Keratinocyte (primary cell): ENCODE measurements at regions not wholly inside any gene's neighbourhood (a gene's known extent, or its start where the extent isn't known, plus 50 kb on each side); places are given as distances from the start of the nearest gene placed in this dataset.

Experiments
- DNase-seq: peaks from one replicate; pipeline ENCODE4 v3.0.0-alpha.2; 2011; ENCODE audit warnings: low read depth, missing footprints, low spot score
- FAIRE-seq: peaks from 2 replicates; lab custom pipeline; 2011; peaks lifted over from hg19 to GRCh38; lab: Jason Lieb, UNC
- H2AFZ ChIP-seq: 2 replicates; pipeline ENCODE4 v1.6.0; 2012; ENCODE audit warnings: low read length, control low read depth, inconsistent platforms; ENCODE audit not compliant: control insufficient read depth
- H3K27ac ChIP-seq: 2 replicates; pipeline ENCODE4 v1.5.1; 2011; ENCODE audit warnings: low read length; ENCODE audit not compliant: control insufficient read depth, insufficient read depth
- H3K27me3 ChIP-seq: 3 replicates; pipeline ENCODE4 v1.6.0; 2011; ENCODE audit warnings: low read length; ENCODE audit not compliant: control insufficient read depth, insufficient read depth; ENCODE audit errors: extremely low read depth
- H3K36me3 ChIP-seq, 2 experiments: 2 replicates in 1 of 2; 3 replicates in 1 of 2; pipeline ENCODE4 v1.5.1; 2011; ENCODE audit warnings: low read length in 2 of 2, mild to moderate bottlenecking in 1 of 2; ENCODE audit not compliant: control insufficient read depth in 2 of 2, insufficient read depth in 2 of 2; ENCODE audit errors: extremely low read depth in 1 of 2
- H3K4me1 ChIP-seq: 3 replicates; pipeline ENCODE4 v1.5.1; 2011; ENCODE audit warnings: low read length; ENCODE audit not compliant: control insufficient read depth, insufficient read depth; ENCODE audit errors: extremely low read depth
- H3K4me2 ChIP-seq: 3 replicates; pipeline ENCODE4 v1.6.0; 2011; ENCODE audit warnings: low read depth, low read length; ENCODE audit not compliant: control insufficient read depth, insufficient read depth; ENCODE audit errors: extremely low read depth
- H3K4me3 ChIP-seq, 3 experiments: fragments of 200-600 bp in 1 of 3; sonication (generic) in 1 of 3; 2 replicates in 2 of 3; 3 replicates in 1 of 3; pipeline ENCODE4 v1.5.1; 2011 to 2016; ENCODE audit warnings: low read length in 3 of 3, mild to moderate bottlenecking in 3 of 3, control low read depth in 2 of 3, inconsistent platforms in 1 of 3, low read depth in 1 of 3, mixed read lengths in 1 of 3, mixed run types in 1 of 3, moderate library complexity in 1 of 3; ENCODE audit not compliant: control insufficient read depth in 2 of 3, insufficient read depth in 2 of 3; ENCODE audit errors: extremely low read depth in 1 of 3
- H3K79me2 ChIP-seq: 2 replicates; pipeline ENCODE4 v1.6.0; 2012; ENCODE audit warnings: low read length; ENCODE audit not compliant: control insufficient read depth, insufficient read depth
- H3K9ac ChIP-seq: 3 replicates; pipeline ENCODE4 v1.6.0; 2011; ENCODE audit warnings: low read length; ENCODE audit not compliant: control insufficient read depth, insufficient read depth; ENCODE audit errors: extremely low read depth
- H3K9me1 ChIP-seq: 3 replicates; pipeline ENCODE4 v1.6.0; 2011; ENCODE audit warnings: low read length; ENCODE audit not compliant: control insufficient read depth, insufficient read depth; ENCODE audit errors: extremely low read depth
- H3K9me3 ChIP-seq: 2 replicates; pipeline ENCODE4 v1.5.1; 2012; ENCODE audit warnings: low read depth, low read length; ENCODE audit not compliant: control insufficient read depth
- H4K20me1 ChIP-seq: 3 replicates; pipeline ENCODE4 v1.6.0; 2011; ENCODE audit warnings: low read length; ENCODE audit not compliant: control insufficient read depth, insufficient read depth; ENCODE audit errors: extremely low read depth
- CTCF ChIP-seq, 3 experiments: IDR thresholded peaks in 1 of 3; conservative IDR thresholded peaks in 1 of 3; optimal IDR thresholded peaks in 1 of 3; 2 replicates in 2 of 3; 3 replicates in 1 of 3; pipeline versions ENCODE3 to v1.5.1; 2011; ENCODE audit warnings: low read length in 3 of 3, mild to moderate bottlenecking in 3 of 3, moderate library complexity in 2 of 3, control low read depth in 1 of 3, inconsistent platforms in 1 of 3; ENCODE audit not compliant: insufficient read depth in 2 of 3; ENCODE audit errors: extremely low read depth in 1 of 3
- EZH2 ChIP-seq: IDR thresholded peaks from one replicate; pipeline ENCODE4 v1.6.1; 2012; ENCODE audit warnings: inconsistent platforms, mild to moderate bottlenecking, low read length, moderate library complexity
- dilution Hi-C: fragments of 300-500 bp; cut with MboI; formaldehyde crosslinking; loops from one replicate; pipeline ENCODE4 v1.7.0; 2020; ENCODE audit warnings: low sequenced_read_pairs; ENCODE audit not compliant: extremely low pct_ligation_motif_present

- TF ChIP-seq EZH2 (no peak), CTCF (optimal IDR thresholded peaks at IDR 0.05 in 1 of 3, IDR thresholded peaks at IDR 0.05 in 1 of 3, conservative IDR thresholded peaks at IDR 0.05 in 1 of 3; ENCODE audit: extremely low read depth in 1 of 3, insufficient read depth in 2 of 3, low read length in 3 of 3) (no peak)
- no peak overlapping the region for H3K4me2 ChIP-seq
- FAIRE-seq: no peak
- no peak for DNase-seq
- H3K9ac ChIP-seq: no peak overlapping the region
- H3K27me3 ChIP-seq: no peaks in the 10 kb centered on the region
- H4K20me1 ChIP-seq: no peaks in the 10 kb centered on the region
- H3K27ac ChIP-seq: no peak overlapping the region
- H3K4me1 ChIP-seq: no peaks in the 10 kb centered on the region
- dilution Hi-C loops: no loop called here
- H3K36me3 ChIP-seq: no peaks in the 10 kb centered on the region
- H2AFZ ChIP-seq: no peak overlapping the region
- no peak overlapping the region for H3K4me3 ChIP-seq
- H3K9me3 ChIP-seq: no peaks in the 10 kb centered on the region
- H3K79me2 ChIP-seq: no peaks in the 10 kb centered on the region
- no peaks in the 10 kb centered on the region for H3K9me1 ChIP-seq
Observed at GRCh38 chr2:57849843-57850242, 196.8 kb upstream of the VRK2 start.

GRCh38 chr2:57850415-57851130, 196.0 kb upstream of the VRK2 start:
- no peaks in the 10 kb centered on the region for H3K9me1 ChIP-seq
- no peaks in the 10 kb centered on the region for H4K20me1 ChIP-seq
- no peak for TF ChIP-seq CTCF (optimal IDR thresholded peaks at IDR 0.05 in 1 of 3, IDR thresholded peaks at IDR 0.05 in 1 of 3, conservative IDR thresholded peaks at IDR 0.05 in 1 of 3; ENCODE audit: extremely low read depth in 1 of 3, insufficient read depth in 2 of 3, low read length in 3 of 3)
- no peak for TF ChIP-seq EZH2
- dilution Hi-C loops: no loop called here
- no peak overlapping the region for H2AFZ ChIP-seq
- no peaks in the 10 kb centered on the region for H3K27me3 ChIP-seq
- H3K36me3 ChIP-seq: no peaks in the 10 kb centered on the region
- no peak overlapping the region for H3K4me3 ChIP-seq
- no peak overlapping the region for H3K9ac ChIP-seq
- DNase-seq: no peak
- H3K27ac ChIP-seq: no peak overlapping the region
- H3K9me3 ChIP-seq: no peaks in the 10 kb centered on the region
- H3K4me2 ChIP-seq: no peak overlapping the region
- H3K4me1 ChIP-seq: no peaks in the 10 kb centered on the region
- no peak for FAIRE-seq
- H3K79me2 ChIP-seq: no peaks in the 10 kb centered on the region
